HG02678 (cell line): ENCODE measurements at regions not wholly inside any gene's neighbourhood (a gene's known extent, or its start where the extent isn't known, plus 50 kb on each side); places are given as distances from the start of the nearest gene placed in this dataset.
"Not testable (repeated sequence)": the region's sequence is repeated elsewhere in the genome, so short reads cannot be mapped to it uniquely, and the experiment has no call there.

Experiments used
- ATAC-seq: cut with Tn5 transposase; IDR thresholded peaks from one replicate; pipeline ENCODE4 v1.9.1; 2021; ENCODE audit warnings: mild to moderate bottlenecking, moderate library complexity; ENCODE audit not compliant: unreplicated experiment

- no peak for ATAC-seq
Observed at GRCh38 chr4:116180157-116180601, 905.2 kb downstream of the TRAM1L1 start.

GRCh38 chr4:116151371-116151770 is 934.0 kb downstream of the TRAM1L1 start:
- ATAC-seq, result not testable (repeated sequence)

GRCh38 chr4:116150152-116150551 is 935.2 kb downstream of the TRAM1L1 start:
- ATAC-seq, result no peak

- ATAC-seq, result no peak
Observed at GRCh38 chr4:116143198-116143597, 942.2 kb downstream of the TRAM1L1 start.

GRCh38 chr4:116132946-116133345 is 952.4 kb downstream of the TRAM1L1 start:
- ATAC-seq, result no peak

GRCh38 chr4:116126794-116127193 is 958.6 kb downstream of the TRAM1L1 start:
- ATAC-seq, result no peak

GRCh38 chr4:116122124-116122523 is 963.3 kb downstream of the TRAM1L1 start:
- no peak for ATAC-seq

GRCh38 chr4:116118221-116118620 is 967.2 kb downstream of the TRAM1L1 start:
- no peak for ATAC-seq

- ATAC-seq, result not testable (repeated sequence)
Observed at GRCh38 chr4:116112861-116113260, 972.5 kb downstream of the TRAM1L1 start.

GRCh38 chr4:116110713-116111112 is 974.7 kb downstream of the TRAM1L1 start:
- no peak for ATAC-seq

GRCh38 chr4:116108606-116109005 is 976.8 kb downstream of the TRAM1L1 start:
- no peak for ATAC-seq

- no peak for ATAC-seq
Observed at GRCh38 chr4:116101321-116101720, 984.1 kb downstream of the TRAM1L1 start.

GRCh38 chr4:116099596-116099995 is 985.8 kb downstream of the TRAM1L1 start:
- no peak for ATAC-seq

- ATAC-seq, result not testable (repeated sequence)
Observed at GRCh38 chr4:116097353-116097752, 983.9 kb upstream of the NDST4 start.

- no peak for ATAC-seq
Observed at GRCh38 chr4:116092961-116093360, 979.5 kb upstream of the NDST4 start.

GRCh38 chr4:116088771-116089170 is 975.4 kb upstream of the NDST4 start:
- ATAC-seq, result no peak

- ATAC-seq, result no peak
Observed at GRCh38 chr4:116082808-116083366, 969.5 kb upstream of the NDST4 start.

GRCh38 chr4:116073051-116073450 is 959.6 kb upstream of the NDST4 start:
- ATAC-seq, result no peak

GRCh38 chr4:116070283-116070682 is 956.9 kb upstream of the NDST4 start:
- ATAC-seq, result no peak

- ATAC-seq, result no peak
Observed at GRCh38 chr4:116066711-116067245, 953.4 kb upstream of the NDST4 start.

GRCh38 chr4:116064331-116064730 is 950.9 kb upstream of the NDST4 start:
- ATAC-seq, result no peak

- ATAC-seq, result no peak
Observed at GRCh38 chr4:116059361-116059760, 945.9 kb upstream of the NDST4 start.

GRCh38 chr4:116058129-116058528 is 944.7 kb upstream of the NDST4 start:
- no peak for ATAC-seq
